ENCODE measurements at regions not wholly inside any gene's neighbourhood (a gene's known extent, or its start where the extent isn't known, plus 50 kb on each side); places are given as distances from the start of the nearest gene placed in this dataset.

GRCh38 chr13:90628471-90628870, 719.0 kb upstream of the MIR17HG start:
- TF ChIP-seq POLR2A (IDR thresholded peaks at IDR 0.05; ENCODE audit: low read depth, low read length) (no peak), MAFK (IDR thresholded peaks at IDR 0.05; ENCODE audit: low read depth, low read length) (no peak), MAZ (IDR thresholded peaks at IDR 0.05; ENCODE audit: borderline replicate concordance, low read depth, low read length) (no peak), FOS (IDR thresholded peaks at IDR 0.05; ENCODE audit: low read depth, low read length) (no peak), CTCF (conservative IDR thresholded peaks at IDR 0.05; ENCODE audit: low read depth, low read length) (no peak), RAD21 (IDR thresholded peaks at IDR 0.05; ENCODE audit: low read length) (no peak), NFE2L2 (IDR thresholded peaks at IDR 0.05; ENCODE audit: low read depth, low read length) (no peak), MXI1 (IDR thresholded peaks at IDR 0.05; ENCODE audit: borderline replicate concordance, low read depth, low read length) (no peak), CEBPB (IDR thresholded peaks at IDR 0.05; ENCODE audit: low read depth, low read length) (no peak), SMC3 (IDR thresholded peaks at IDR 0.05; ENCODE audit: low read depth, low read length) (no peak)

All from IMR-90 (cell line).